Uterus (tissue), 2 donors: ENCODE measurements at regions not wholly inside any gene's neighbourhood (a gene's known extent, or its start where the extent isn't known, plus 50 kb on each side); places are given as distances from the start of the nearest gene placed in this dataset.
"Not testable (repeated sequence)": the region's sequence is repeated elsewhere in the genome, so short reads cannot be mapped to it uniquely, and the experiment has no call there.

ENCODE experiments used
- POLR2A ChIP-seq, 2 donors: fragments of 450-650 bp; IDR thresholded peaks; one replicate each; pipeline ENCODE4 v1.6.1; 2016; ENCODE audit warnings: antibody characterized with exemption in 2 of 2, mild to moderate bottlenecking in 1 of 2, moderate library complexity in 1 of 2
- TF ChIP-seq, protein P1 (sequence below), 4 experiments: fragments of 200-600 bp in 2 of 4; fragments of 450-650 bp in 2 of 4; sonication (generic) in 2 of 4; IDR thresholded peaks; one replicate each; pipeline ENCODE4 v1.5.1; 2016 to 2019; ENCODE audit warnings: antibody characterized with exemption in 4 of 4, mild to moderate bottlenecking in 2 of 4, moderate library complexity in 1 of 4

DNA sequence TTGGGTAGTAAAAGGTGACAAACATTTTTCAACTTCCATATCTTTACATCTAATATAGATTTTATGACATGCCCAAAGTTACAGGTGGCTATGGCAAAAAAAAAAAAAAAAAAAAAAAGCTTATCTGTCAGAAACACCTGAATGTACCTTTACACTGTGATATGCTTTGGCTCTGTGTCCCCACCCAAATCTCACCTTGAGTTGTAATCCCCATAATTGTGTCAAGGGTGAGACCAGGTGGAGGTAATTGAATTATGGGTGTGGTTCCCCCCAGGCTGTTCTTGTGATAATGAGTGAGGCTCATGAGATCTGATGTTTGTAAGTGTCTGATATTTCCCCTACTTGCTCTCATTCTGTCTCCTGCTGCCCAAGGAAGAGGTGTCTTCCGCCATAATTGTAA is 139.6 kb upstream of the LRRC61 start:
- TF ChIP-seq, protein P1, sequence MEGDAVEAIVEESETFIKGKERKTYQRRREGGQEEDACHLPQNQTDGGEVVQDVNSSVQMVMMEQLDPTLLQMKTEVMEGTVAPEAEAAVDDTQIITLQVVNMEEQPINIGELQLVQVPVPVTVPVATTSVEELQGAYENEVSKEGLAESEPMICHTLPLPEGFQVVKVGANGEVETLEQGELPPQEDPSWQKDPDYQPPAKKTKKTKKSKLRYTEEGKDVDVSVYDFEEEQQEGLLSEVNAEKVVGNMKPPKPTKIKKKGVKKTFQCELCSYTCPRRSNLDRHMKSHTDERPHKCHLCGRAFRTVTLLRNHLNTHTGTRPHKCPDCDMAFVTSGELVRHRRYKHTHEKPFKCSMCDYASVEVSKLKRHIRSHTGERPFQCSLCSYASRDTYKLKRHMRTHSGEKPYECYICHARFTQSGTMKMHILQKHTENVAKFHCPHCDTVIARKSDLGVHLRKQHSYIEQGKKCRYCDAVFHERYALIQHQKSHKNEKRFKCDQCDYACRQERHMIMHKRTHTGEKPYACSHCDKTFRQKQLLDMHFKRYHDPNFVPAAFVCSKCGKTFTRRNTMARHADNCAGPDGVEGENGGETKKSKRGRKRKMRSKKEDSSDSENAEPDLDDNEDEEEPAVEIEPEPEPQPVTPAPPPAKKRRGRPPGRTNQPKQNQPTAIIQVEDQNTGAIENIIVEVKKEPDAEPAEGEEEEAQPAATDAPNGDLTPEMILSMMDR (IDR thresholded peaks at IDR 0.05), result not testable (repeated sequence)
- not testable (repeated sequence) for TF ChIP-seq POLR2A (IDR thresholded peaks at IDR 0.05)
